Ascending aorta (tissue), 2 donors: ENCODE measurements at regions not wholly inside any gene's neighbourhood (a gene's known extent, or its start where the extent isn't known, plus 50 kb on each side); places are given as distances from the start of the nearest gene placed in this dataset.

Source experiments
- DNase-seq, 2 donors: peaks; one replicate each; pipeline ENCODE4 v3.0.0-alpha.2; 2019; ENCODE audit warnings: low spot score in 2 of 2
- H3K27ac ChIP-seq, 2 donors: fragments of 200-600 bp; sonication (generic); one replicate each; pipeline ENCODE4 v1.5.1; 2016 to 2017; ENCODE audit warnings: mild to moderate bottlenecking in 1 of 2
- H3K27me3 ChIP-seq: fragments of 200-600 bp; sonication (generic); one replicate; pipeline ENCODE4 v1.5.1; 2017
- H3K36me3 ChIP-seq, 2 donors: fragments of 200-600 bp; sonication (generic); one replicate each; pipeline ENCODE4 v1.5.1; 2016
- H3K4me1 ChIP-seq, 2 donors: fragments of 200-600 bp; sonication (generic); one replicate each; pipeline ENCODE4 v1.5.1; 2016 to 2017; ENCODE audit warnings: mild to moderate bottlenecking in 1 of 2
- H3K4me3 ChIP-seq, 2 donors: fragments of 200-600 bp; sonication (generic); one replicate each; pipeline ENCODE4 v1.5.1; 2016 to 2017; ENCODE audit warnings: mild to moderate bottlenecking in 1 of 2
- H3K9me3 ChIP-seq, 2 donors: fragments of 200-600 bp; sonication (generic); one replicate each; pipeline ENCODE4 v1.5.1; 2016
- CTCF ChIP-seq, 3 experiments: fragments of 200-600 bp in 2 of 3; fragments of 450-650 bp in 1 of 3; sonication (generic) in 2 of 3; IDR thresholded peaks; one replicate each; pipeline ENCODE4 v1.5.1; 2016 to 2019; ENCODE audit warnings: antibody characterized with exemption in 3 of 3, mild to moderate bottlenecking in 1 of 3, moderate library complexity in 1 of 3
- intact Hi-C: fragments of 100-400 bp; cut with DNase I; formaldehyde crosslinking; loops from one replicate; pipeline ENCODE4 v1.15.1; 2023

- Histone ChIP-seq H3K27me3 (no peaks in the 10 kb centered on the region), H3K27ac (no peak overlapping the region), H3K9me3 (no peaks in the 10 kb centered on the region), H3K36me3 (no peaks in the 10 kb centered on the region), H3K4me1 (peaks cover 0 to 25% of the 10 kb centered on the region in 2 donors), H3K4me3 (no peak overlapping the region)
- intact Hi-C loops = no loop called here
- no peak for TF ChIP-seq CTCF (IDR thresholded peaks at IDR 0.05)
- DNase-seq = no peak
These were observed 84.1 kb upstream of the SLC38A2 start for GRCh38 chr12:46456356-46457334.

GRCh38 chr12:46455648-46456352 lies 83.2 kb upstream of the SLC38A2 start:
- intact Hi-C loops = no loop called here
- no peak for TF ChIP-seq CTCF (IDR thresholded peaks at IDR 0.05)
- no peak overlapping the region for H3K27ac ChIP-seq
- no peak for DNase-seq
- H3K4me3 ChIP-seq = no peak overlapping the region
- no peaks in the 10 kb centered on the region for H3K36me3 ChIP-seq
- no peaks in the 10 kb centered on the region for H3K9me3 ChIP-seq
- no peaks in the 10 kb centered on the region for H3K27me3 ChIP-seq
- peaks cover 0 to 18% of the 10 kb centered on the region in 2 donors for H3K4me1 ChIP-seq

GRCh38 chr12:46454981-46455380 lies 82.4 kb upstream of the SLC38A2 start:
- Histone ChIP-seq H3K36me3 (no peaks in the 10 kb centered on the region), H3K27me3 (no peaks in the 10 kb centered on the region), H3K27ac (no peak overlapping the region), H3K9me3 (no peaks in the 10 kb centered on the region), H3K4me3 (no peak overlapping the region), H3K4me1 (peaks cover 0 to 23% of the 10 kb centered on the region in 2 donors)
- no peak for TF ChIP-seq CTCF (IDR thresholded peaks at IDR 0.05)
- intact Hi-C loops = no loop called here
- DNase-seq = no peak

GRCh38 chr12:46453428-46453827 lies 80.9 kb upstream of the SLC38A2 start:
- Histone ChIP-seq H3K27me3 (no peaks in the 10 kb centered on the region), H3K9me3 (no peaks in the 10 kb centered on the region), H3K4me3 (no peak overlapping the region), H3K27ac (no peak overlapping the region), H3K4me1 (peaks cover 0 to 13% of the 10 kb centered on the region in 2 donors), H3K36me3 (no peaks in the 10 kb centered on the region)
- DNase-seq = no peak
- intact Hi-C loops = no loop called here
- no peak for TF ChIP-seq CTCF (IDR thresholded peaks at IDR 0.05)

GRCh38 chr12:46452776-46453175 lies 80.2 kb upstream of the SLC38A2 start:
- no peak for DNase-seq
- Histone ChIP-seq H3K27me3 (no peaks in the 10 kb centered on the region), H3K36me3 (no peaks in the 10 kb centered on the region), H3K27ac (no peak overlapping the region), H3K4me1 (peaks cover 0 to 12% of the 10 kb centered on the region in 2 donors), H3K4me3 (no peak overlapping the region), H3K9me3 (no peaks in the 10 kb centered on the region)
- no peak for TF ChIP-seq CTCF (IDR thresholded peaks at IDR 0.05)
- intact Hi-C loops = no loop called here
